ENCODE measurements at regions not wholly inside any gene's neighbourhood (a gene's known extent, or its start where the extent isn't known, plus 50 kb on each side); places are given as distances from the start of the nearest gene placed in this dataset.

- H3K27ac ChIP-seq: peak overlapping the region; percentile 36; the same call in 1 of the 2 replicates
- TF ChIP-seq, protein P1, sequence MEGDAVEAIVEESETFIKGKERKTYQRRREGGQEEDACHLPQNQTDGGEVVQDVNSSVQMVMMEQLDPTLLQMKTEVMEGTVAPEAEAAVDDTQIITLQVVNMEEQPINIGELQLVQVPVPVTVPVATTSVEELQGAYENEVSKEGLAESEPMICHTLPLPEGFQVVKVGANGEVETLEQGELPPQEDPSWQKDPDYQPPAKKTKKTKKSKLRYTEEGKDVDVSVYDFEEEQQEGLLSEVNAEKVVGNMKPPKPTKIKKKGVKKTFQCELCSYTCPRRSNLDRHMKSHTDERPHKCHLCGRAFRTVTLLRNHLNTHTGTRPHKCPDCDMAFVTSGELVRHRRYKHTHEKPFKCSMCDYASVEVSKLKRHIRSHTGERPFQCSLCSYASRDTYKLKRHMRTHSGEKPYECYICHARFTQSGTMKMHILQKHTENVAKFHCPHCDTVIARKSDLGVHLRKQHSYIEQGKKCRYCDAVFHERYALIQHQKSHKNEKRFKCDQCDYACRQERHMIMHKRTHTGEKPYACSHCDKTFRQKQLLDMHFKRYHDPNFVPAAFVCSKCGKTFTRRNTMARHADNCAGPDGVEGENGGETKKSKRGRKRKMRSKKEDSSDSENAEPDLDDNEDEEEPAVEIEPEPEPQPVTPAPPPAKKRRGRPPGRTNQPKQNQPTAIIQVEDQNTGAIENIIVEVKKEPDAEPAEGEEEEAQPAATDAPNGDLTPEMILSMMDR (conservative IDR thresholded peaks at IDR 0.05): no peak
Observed at GRCh38 chr20:22810626-22811569, 224.2 kb upstream of the SSTR4 start.

- TF ChIP-seq, protein P1 (conservative IDR thresholded peaks at IDR 0.05): no peak
- H3K27ac ChIP-seq: no peak overlapping the region
Observed at GRCh38 chr20:22814471-22815205, 220.5 kb upstream of the SSTR4 start.

- H3K27ac ChIP-seq: no peak overlapping the region
Observed at GRCh38 chr20:22815206-22815551, 219.9 kb upstream of the SSTR4 start.

GRCh38 chr20:22815603-22816315 is 219.4 kb upstream of the SSTR4 start:
- TF ChIP-seq, protein P1 (conservative IDR thresholded peaks at IDR 0.05): peak; percentile 57
- H3K27ac ChIP-seq: no peak overlapping the region

More at GRCh38 chr20:22815206-22815551, 219.9 kb upstream of the SSTR4 start:
- TF ChIP-seq, protein P1 (conservative IDR thresholded peaks at IDR 0.05): no peak

DNA sequence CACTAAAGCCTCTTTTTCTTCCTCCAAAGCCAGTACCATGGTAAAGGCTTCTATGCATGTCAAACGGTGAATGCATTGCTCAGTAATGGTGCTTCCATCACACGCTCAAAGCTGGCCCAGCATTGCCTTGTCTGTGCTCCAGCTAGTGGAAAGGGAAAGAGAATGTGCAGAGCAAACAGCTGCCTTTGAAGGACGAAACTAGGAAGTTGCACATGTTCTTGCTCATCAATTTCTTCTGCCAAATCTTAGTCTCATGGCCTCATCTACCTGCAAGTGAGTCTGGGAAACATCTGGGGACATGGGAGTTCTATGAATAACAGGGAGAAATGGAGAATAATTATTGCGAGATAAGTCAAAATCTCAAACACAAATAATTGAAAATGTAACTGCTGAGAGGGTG is 216.5 kb upstream of the SSTR4 start:
- TF ChIP-seq, protein P1 (conservative IDR thresholded peaks at IDR 0.05): no peak

DNA sequence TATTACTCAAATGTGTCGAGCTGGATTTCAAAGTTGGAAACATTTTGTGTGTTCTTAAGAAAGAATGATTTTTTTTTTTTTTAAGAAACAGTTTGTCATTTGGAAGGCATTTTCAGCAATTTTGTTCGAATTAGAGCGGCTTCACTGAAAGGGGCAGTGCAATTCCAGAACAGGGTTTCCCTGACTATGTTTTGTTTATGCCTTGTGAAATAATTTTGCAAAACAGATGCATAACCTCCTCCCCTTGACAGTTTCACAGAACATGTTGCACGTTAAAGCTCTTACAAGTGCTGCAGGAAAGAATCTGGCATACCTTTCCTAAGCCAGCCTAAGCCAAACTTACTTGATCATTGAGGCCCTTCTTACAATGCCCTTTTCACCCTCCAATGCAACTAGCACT is 216.0 kb upstream of the SSTR4 start:
- TF ChIP-seq, protein P1 (conservative IDR thresholded peaks at IDR 0.05): no peak

More for the DNA sequence above, 216.5 kb upstream of the SSTR4 start:
- H3K27ac ChIP-seq: no peak overlapping the region

GRCh38 chr20:22819784-22820183 is 215.3 kb upstream of the SSTR4 start:
- TF ChIP-seq, protein P1 (conservative IDR thresholded peaks at IDR 0.05): no peak
- no peak overlapping the region for H3K27ac ChIP-seq

More for the DNA sequence above, 216.0 kb upstream of the SSTR4 start:
- no peak overlapping the region for H3K27ac ChIP-seq

Data from VCaP (cell line).